Endodermal cell (in vitro differentiated cells): ENCODE measurements at regions not wholly inside any gene's neighbourhood (a gene's known extent, or its start where the extent isn't known, plus 50 kb on each side); places are given as distances from the start of the nearest gene placed in this dataset.

ENCODE experiments used
- DNase-seq: peaks from one replicate; pipeline ENCODE4 v3.0.0-alpha.2; 2017
- H3K27ac ChIP-seq: 2 replicates; pipeline ENCODE4 v1.5.1; 2013; ENCODE audit warnings: mild to moderate bottlenecking, low read depth, low read length, moderate library complexity
- H3K27me3 ChIP-seq: 2 replicates; pipeline ENCODE4 v1.6.1; 2013; ENCODE audit warnings: mild to moderate bottlenecking, low read length, moderate library complexity; ENCODE audit not compliant: insufficient read depth, control insufficient read depth, poor library complexity, severe bottlenecking
- H3K36me3 ChIP-seq: 2 replicates; pipeline ENCODE4 v1.7.0; 2013; ENCODE audit warnings: mild to moderate bottlenecking, low read length, moderate library complexity; ENCODE audit not compliant: control insufficient read depth, insufficient read depth
- H3K4me1 ChIP-seq: one replicate; pipeline ENCODE4 v1.7.0; 2013; ENCODE audit warnings: low read length; ENCODE audit not compliant: control insufficient read depth, insufficient read depth
- H3K4me3 ChIP-seq: 2 replicates; pipeline ENCODE4 v1.5.1; 2013; ENCODE audit warnings: mild to moderate bottlenecking, low read length, moderate library complexity
- H3K9ac ChIP-seq: 2 replicates; pipeline ENCODE4 v1.6.1; 2013; ENCODE audit warnings: mild to moderate bottlenecking, low read length, moderate library complexity; ENCODE audit not compliant: poor library complexity, severe bottlenecking; ENCODE audit errors: extremely low read depth
- H3K9me3 ChIP-seq: 2 replicates; pipeline ENCODE4 v1.6.1; 2013; ENCODE audit warnings: mild to moderate bottlenecking, low read length, moderate library complexity; ENCODE audit not compliant: control insufficient read depth
- H3K27ac Mint-ChIP-seq: 2 replicates; pipeline ENCODE4 v1.8.0; 2020; ENCODE audit warnings: mixed read lengths
- H3K27me3 Mint-ChIP-seq: 2 replicates; pipeline ENCODE4 v1.8.0; 2021; ENCODE audit warnings: mild to moderate bottlenecking, mixed read lengths; ENCODE audit not compliant: insufficient read depth
- H3K36me3 Mint-ChIP-seq: 2 replicates; pipeline ENCODE4 v1.8.0; 2020; ENCODE audit warnings: low read depth, mixed read lengths
- H3K4me1 Mint-ChIP-seq: 2 replicates; pipeline ENCODE4 v1.8.0; 2020; ENCODE audit warnings: mixed read lengths
- H3K4me3 Mint-ChIP-seq: 2 replicates; pipeline ENCODE4 v1.8.0; 2020; ENCODE audit warnings: mild to moderate bottlenecking, moderate library complexity, mixed read lengths
- H3K9me3 Mint-ChIP-seq: 2 replicates; pipeline ENCODE4 v1.8.0; 2020; ENCODE audit warnings: mild to moderate bottlenecking, mixed read lengths
- whole genome bisulfite sequencing, 2 experiments: methylation state at CpG; one replicate each; pipeline versions ENCODE4 v1.1.5 to v1.1.7; 2013; ENCODE audit warnings: missing lambda C conversion rate in 2 of 2, mixed read lengths in 1 of 2; ENCODE audit not compliant: insufficient coverage in 1 of 2, insufficient read length in 1 of 2; 5-methylcytosine and 5-hydroxymethylcytosine counted together
- TF ChIP-seq, protein P1 (sequence below): fragments of 200-600 bp; sonication (generic); conservative IDR thresholded peaks from 2 replicates; pipeline ENCODE4 v1.5.0; 2021; ENCODE audit warnings: antibody characterized with exemption, mild to moderate bottlenecking

DNA sequence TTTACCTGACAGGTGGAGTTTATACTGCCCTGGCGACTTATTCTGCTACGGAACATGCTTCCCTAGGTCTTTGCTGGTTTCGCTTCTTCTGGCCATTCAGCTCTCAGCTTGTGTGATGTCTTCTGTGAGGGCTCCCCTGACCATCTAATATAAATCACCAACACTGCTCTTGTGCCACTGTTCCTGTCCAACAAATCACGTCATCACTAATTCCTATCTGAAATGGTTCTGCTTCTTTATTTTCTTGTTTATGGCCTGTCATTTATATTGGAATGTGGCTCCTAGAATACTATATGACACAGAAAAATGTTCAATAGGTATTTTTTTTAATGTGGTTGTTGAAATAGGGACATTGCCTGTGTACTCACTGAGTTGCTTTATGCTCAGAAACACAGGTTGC lies 171.5 kb downstream of the CD8B2 start:
- H3K4me1 Mint-ChIP-seq = peaks cover 7% of the 10 kb centered on the region
- peaks cover 21% of the 10 kb centered on the region for H3K9me3 Mint-ChIP-seq
- no peaks in the 10 kb centered on the region for H3K36me3 Mint-ChIP-seq
- H3K4me1 ChIP-seq = no peaks in the 10 kb centered on the region
- no peak overlapping the region for H3K4me3 Mint-ChIP-seq
- TF ChIP-seq, protein P1, sequence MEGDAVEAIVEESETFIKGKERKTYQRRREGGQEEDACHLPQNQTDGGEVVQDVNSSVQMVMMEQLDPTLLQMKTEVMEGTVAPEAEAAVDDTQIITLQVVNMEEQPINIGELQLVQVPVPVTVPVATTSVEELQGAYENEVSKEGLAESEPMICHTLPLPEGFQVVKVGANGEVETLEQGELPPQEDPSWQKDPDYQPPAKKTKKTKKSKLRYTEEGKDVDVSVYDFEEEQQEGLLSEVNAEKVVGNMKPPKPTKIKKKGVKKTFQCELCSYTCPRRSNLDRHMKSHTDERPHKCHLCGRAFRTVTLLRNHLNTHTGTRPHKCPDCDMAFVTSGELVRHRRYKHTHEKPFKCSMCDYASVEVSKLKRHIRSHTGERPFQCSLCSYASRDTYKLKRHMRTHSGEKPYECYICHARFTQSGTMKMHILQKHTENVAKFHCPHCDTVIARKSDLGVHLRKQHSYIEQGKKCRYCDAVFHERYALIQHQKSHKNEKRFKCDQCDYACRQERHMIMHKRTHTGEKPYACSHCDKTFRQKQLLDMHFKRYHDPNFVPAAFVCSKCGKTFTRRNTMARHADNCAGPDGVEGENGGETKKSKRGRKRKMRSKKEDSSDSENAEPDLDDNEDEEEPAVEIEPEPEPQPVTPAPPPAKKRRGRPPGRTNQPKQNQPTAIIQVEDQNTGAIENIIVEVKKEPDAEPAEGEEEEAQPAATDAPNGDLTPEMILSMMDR = no peak
- no peaks in the 10 kb centered on the region for H3K27me3 ChIP-seq
- 78 to 93% methylated on average over 3 to 4 of the region's 4 CpGs for WGBS, 2 experiments
- no peak overlapping the region for H3K9ac ChIP-seq
- H3K4me3 ChIP-seq = no peak overlapping the region
- H3K9me3 ChIP-seq = peaks cover 25% of the 10 kb centered on the region
- H3K27me3 Mint-ChIP-seq = peaks cover 3% of the 10 kb centered on the region
- no peak for DNase-seq
- H3K36me3 ChIP-seq = no peaks in the 10 kb centered on the region
- no peak overlapping the region for H3K27ac ChIP-seq
- H3K27ac Mint-ChIP-seq = no peak overlapping the region

DNA sequence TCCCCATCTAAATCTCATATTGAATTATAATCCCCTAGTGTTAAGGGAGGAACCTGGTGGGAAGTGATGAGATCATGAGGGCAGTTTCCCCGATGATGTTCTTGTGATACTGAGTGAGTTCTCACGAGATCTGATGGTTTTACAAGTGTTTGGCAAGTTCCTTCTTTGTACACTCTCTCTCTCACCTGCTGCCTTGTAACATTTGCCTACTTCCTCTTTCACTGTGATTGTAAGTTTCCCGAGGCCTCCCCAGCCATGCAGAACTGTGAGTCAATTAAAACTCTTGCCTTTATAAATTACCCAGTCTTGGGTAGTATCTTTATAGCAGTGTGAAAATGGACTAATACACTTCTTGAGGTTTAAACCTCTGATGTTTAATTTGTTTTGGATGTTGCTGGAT lies 177.5 kb downstream of the CD8B2 start:
- H3K27ac ChIP-seq = no peak overlapping the region
- Mint-ChIP-seq H3K27ac (no peak overlapping the region), H3K4me1 (peaks cover 7% of the 10 kb centered on the region), H3K9me3 (peaks cover 36% of the 10 kb centered on the region), H3K4me3 (no peak overlapping the region), H3K27me3 (peaks cover 3% of the 10 kb centered on the region), H3K36me3 (no peaks in the 10 kb centered on the region)
- H3K27me3 ChIP-seq = no peaks in the 10 kb centered on the region
- H3K9me3 ChIP-seq = peaks cover 38% of the 10 kb centered on the region
- no peaks in the 10 kb centered on the region for H3K36me3 ChIP-seq
- WGBS, 2 experiments = 83 to 93% methylated on average over 3 of the region's 3 CpGs
- H3K9ac ChIP-seq = no peak overlapping the region
- H3K4me1 ChIP-seq = no peaks in the 10 kb centered on the region
- H3K4me3 ChIP-seq = no peak overlapping the region
- DNase-seq = no peak
- TF ChIP-seq, protein P1 = no peak

DNA sequence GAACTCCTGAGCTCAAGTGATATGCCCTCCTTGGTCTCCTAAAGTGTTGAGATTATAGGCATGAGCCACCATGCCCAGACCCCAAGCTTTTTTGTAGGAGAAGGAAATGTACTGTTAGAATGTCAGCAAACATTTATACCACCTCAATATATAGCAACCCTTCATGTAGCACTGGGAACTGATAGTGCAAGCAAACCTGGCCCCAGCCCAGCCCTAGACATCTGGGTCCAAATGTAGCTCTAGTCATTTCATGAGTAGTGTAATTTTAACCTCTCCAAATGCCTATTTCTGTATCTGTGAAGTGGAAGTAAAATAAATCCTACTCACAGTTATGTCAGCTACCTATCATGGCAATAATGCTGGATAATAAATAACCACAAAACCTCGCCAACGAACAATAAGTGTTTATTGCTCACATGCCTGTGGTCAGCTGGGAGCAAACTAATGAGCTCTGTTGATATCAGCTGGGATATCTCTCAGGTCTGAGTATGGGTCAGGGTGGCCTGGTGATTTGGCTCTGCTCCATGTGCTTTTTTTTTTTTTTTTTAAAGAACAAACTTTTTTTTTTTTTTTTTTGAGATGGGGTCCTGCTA lies 180.4 kb downstream of the CD8B2 start:
- H3K4me3 Mint-ChIP-seq = no peak overlapping the region
- DNase-seq = no peak

More for the DNA sequence above, 180.4 kb downstream of the CD8B2 start:
- Mint-ChIP-seq H3K4me1 (no peaks in the 10 kb centered on the region), H3K27ac (no peak overlapping the region), H3K9me3 (peaks cover 62% of the 10 kb centered on the region), H3K36me3 (no peaks in the 10 kb centered on the region), H3K27me3 (peaks cover 3% of the 10 kb centered on the region)
- peaks cover 46% of the 10 kb centered on the region for H3K9me3 ChIP-seq
- no peak overlapping the region for H3K9ac ChIP-seq
- H3K36me3 ChIP-seq = no peaks in the 10 kb centered on the region
- H3K27me3 ChIP-seq = no peaks in the 10 kb centered on the region
- H3K27ac ChIP-seq = no peak overlapping the region
- H3K4me3 ChIP-seq = no peak overlapping the region
- H3K4me1 ChIP-seq = no peaks in the 10 kb centered on the region
- WGBS, 2 experiments = 100% methylated on average over 2 of the region's 2 CpGs; no CpG with 5 or more reads in 1 of the 2 experiments
- TF ChIP-seq, protein P1 = no peak
